ENCODE measurements at regions not wholly inside any gene's neighbourhood (a gene's known extent, or its start where the extent isn't known, plus 50 kb on each side); places are given as distances from the start of the nearest gene placed in this dataset.

DNA sequence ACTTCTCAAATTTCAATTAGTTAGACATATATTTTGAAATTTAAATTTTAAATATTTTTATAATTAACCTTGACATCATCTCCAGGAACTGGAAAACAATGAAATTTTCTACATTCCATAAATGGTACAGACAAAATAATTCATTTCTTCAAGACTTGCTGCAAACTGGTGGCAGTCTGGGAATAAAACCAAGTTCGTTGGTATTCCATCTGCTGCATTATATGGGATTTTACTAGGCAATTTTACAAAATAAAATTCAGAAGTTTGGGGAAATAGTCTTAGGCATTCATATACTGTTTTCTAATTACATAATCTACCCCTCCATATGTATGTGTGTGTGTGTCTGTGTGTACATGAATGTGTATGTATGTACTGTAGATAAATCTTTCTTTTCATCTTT lies 984.6 kb upstream of the KCND2 start:
- TF ChIP-seq, protein P1, sequence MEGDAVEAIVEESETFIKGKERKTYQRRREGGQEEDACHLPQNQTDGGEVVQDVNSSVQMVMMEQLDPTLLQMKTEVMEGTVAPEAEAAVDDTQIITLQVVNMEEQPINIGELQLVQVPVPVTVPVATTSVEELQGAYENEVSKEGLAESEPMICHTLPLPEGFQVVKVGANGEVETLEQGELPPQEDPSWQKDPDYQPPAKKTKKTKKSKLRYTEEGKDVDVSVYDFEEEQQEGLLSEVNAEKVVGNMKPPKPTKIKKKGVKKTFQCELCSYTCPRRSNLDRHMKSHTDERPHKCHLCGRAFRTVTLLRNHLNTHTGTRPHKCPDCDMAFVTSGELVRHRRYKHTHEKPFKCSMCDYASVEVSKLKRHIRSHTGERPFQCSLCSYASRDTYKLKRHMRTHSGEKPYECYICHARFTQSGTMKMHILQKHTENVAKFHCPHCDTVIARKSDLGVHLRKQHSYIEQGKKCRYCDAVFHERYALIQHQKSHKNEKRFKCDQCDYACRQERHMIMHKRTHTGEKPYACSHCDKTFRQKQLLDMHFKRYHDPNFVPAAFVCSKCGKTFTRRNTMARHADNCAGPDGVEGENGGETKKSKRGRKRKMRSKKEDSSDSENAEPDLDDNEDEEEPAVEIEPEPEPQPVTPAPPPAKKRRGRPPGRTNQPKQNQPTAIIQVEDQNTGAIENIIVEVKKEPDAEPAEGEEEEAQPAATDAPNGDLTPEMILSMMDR (IDR thresholded peaks at IDR 0.05): no peak
- no peak for TF ChIP-seq ZFX (IDR thresholded peaks at IDR 0.05; ENCODE audit: borderline replicate concordance)

Measured in 22Rv1 (cell line).